HepG2 (cell line): ENCODE measurements at regions not wholly inside any gene's neighbourhood (a gene's known extent, or its start where the extent isn't known, plus 50 kb on each side); places are given as distances from the start of the nearest gene placed in this dataset.

Experiments
- ATAC-seq: fragments of 200-7000 bp; cut with Tn5 transposase; 3 replicates; pipeline ENCODE4 v1.9.1; 2020; ENCODE audit warnings: mild to moderate bottlenecking, moderate library complexity
- BruUV-seq: library from RNA; stranded (reverse); fragments of 400-500 nt; replicated peaks from 2 replicates; lab custom pipeline; 2021; lab: Mats Ljungman, UMichigan
- CTCF ChIA-PET: fragments of 300-600 bp; formaldehyde crosslinking; extraction: SDS; loops from one replicate; lab custom pipeline; 2021; ENCODE audit warnings: low total read pairs, inconsistent platforms, low intra/inter-chr PET ratio; lab: Yijun Ruan, JAX
- POLR2A ChIA-PET: fragments of 350-600 bp; sonication (Branson Sonifier 250); formaldehyde crosslinking; loops from one replicate; lab custom pipeline; 2020; ENCODE audit warnings: antibody characterized with exemption, inconsistent platforms; lab: Yijun Ruan, JAX
- DNase-seq: peaks from one replicate; pipeline ENCODE4 v3.0.0-alpha.2; 2015; ENCODE audit warnings: low spot score
- FAIRE-seq: peaks from 3 replicates; lab custom pipeline; 2011; peaks lifted over from hg19 to GRCh38; lab: Jason Lieb, UNC
- H2AFZ ChIP-seq: one replicate; pipeline ENCODE4 v1.6.1; 2011; ENCODE audit warnings: low read length, inconsistent platforms
- H3K27ac ChIP-seq: fragments of 300-600 bp; 3 replicates; pipeline ENCODE4 v1.8.0; 2011; ENCODE audit warnings: mixed run types, mild to moderate bottlenecking, mixed read lengths, low read length, inconsistent platforms; ENCODE audit not compliant: insufficient read depth; ENCODE audit errors: extremely low read length
- H3K27me3 ChIP-seq, 2 experiments: fragments of 200-600 bp in 1 of 2; 2 replicates in 1 of 2; 3 replicates in 1 of 2; pipeline versions ENCODE4 v1.6.0 to v1.8.0; 2011; ENCODE audit warnings: low read length in 2 of 2, mild to moderate bottlenecking in 2 of 2, moderate library complexity in 2 of 2, inconsistent platforms in 1 of 2; ENCODE audit not compliant: insufficient read depth in 2 of 2, control insufficient read depth in 1 of 2
- H3K36me3 ChIP-seq, 2 experiments: fragments of 200-600 bp in 1 of 2; replicated peaks in 1 of 2; 2 replicates in 1 of 2; 3 replicates in 1 of 2; pipeline versions ENCODE4 v1.5.1 to v1.8.0; 2011; ENCODE audit warnings: low read length in 2 of 2, inconsistent platforms in 1 of 2; ENCODE audit not compliant: insufficient read depth in 2 of 2, control insufficient read depth in 1 of 2
- H3K4me1 ChIP-seq: 2 replicates; pipeline ENCODE4 v1.5.1; 2012; ENCODE audit warnings: low read length, inconsistent platforms; ENCODE audit not compliant: insufficient read depth
- H3K4me2 ChIP-seq: 2 replicates; pipeline ENCODE4 v1.6.0; 2011; ENCODE audit warnings: low read depth, low read length, inconsistent platforms
- H3K4me3 ChIP-seq, 3 experiments: fragments of 200-600 bp in 1 of 3; sonication (generic), shearing (Covaris generic) in 1 of 3; replicated peaks in 1 of 3; 2 replicates each; pipeline ENCODE4 v1.5.1; 2011 to 2016; ENCODE audit warnings: low read length in 3 of 3, inconsistent platforms in 2 of 3, low read depth in 2 of 3, mild to moderate bottlenecking in 2 of 3, control low read depth in 1 of 3, mixed read lengths in 1 of 3; ENCODE audit not compliant: insufficient read depth in 1 of 3
- H3K79me2 ChIP-seq: one replicate; pipeline ENCODE4 v1.6.1; 2011; ENCODE audit warnings: low read length, inconsistent platforms; ENCODE audit not compliant: insufficient read depth
- H3K9ac ChIP-seq: 2 replicates; pipeline ENCODE4 v1.6.0; 2011; ENCODE audit warnings: mild to moderate bottlenecking, low read depth, low read length, inconsistent platforms; ENCODE audit not compliant: insufficient read depth
- H3K9me3 ChIP-seq: 2 replicates; pipeline ENCODE4 v1.5.1; 2012; ENCODE audit warnings: mild to moderate bottlenecking, low read length
- H4K20me1 ChIP-seq: 2 replicates; pipeline ENCODE4 v1.6.0; 2011; ENCODE audit warnings: inconsistent platforms, mild to moderate bottlenecking, low read length, moderate library complexity; ENCODE audit not compliant: insufficient read depth
- BCLAF1 ChIP-seq: fragments of 450-650 bp; IDR thresholded peaks from 2 replicates; pipeline ENCODE4 v1.6.1; 2017; ENCODE audit warnings: mild to moderate bottlenecking
- CEBPZ ChIP-seq: IDR thresholded peaks from 2 replicates; pipeline ENCODE4 v1.6.1; 2012; ENCODE audit warnings: low read length, improper control_type of control experiment
- DZIP1 ChIP-seq: sonication (generic); formaldehyde crosslinking; IDR thresholded peaks from 2 replicates; pipeline ENCODE4 v1.5.0; 2020; ENCODE audit warnings: mild to moderate bottlenecking, missing genetic modification reagents
- GLMP ChIP-seq: sonication (generic); formaldehyde crosslinking; IDR thresholded peaks from 2 replicates; pipeline ENCODE4 v1.9.0; 2021; ENCODE audit warnings: missing genetic modification reagents, mild to moderate bottlenecking, borderline replicate concordance
- LCORL ChIP-seq, 2 experiments: fragments of 450-650 bp in 1 of 2; sonication (generic) in 1 of 2; formaldehyde crosslinking in 1 of 2; IDR thresholded peaks; 2 replicates each; pipeline versions ENCODE4 v1.5.0 to v1.6.1; 2017 to 2020; ENCODE audit warnings: antibody characterized with exemption in 1 of 2, missing genetic modification reagents in 1 of 2
- ZNF609 ChIP-seq: sonication (generic); formaldehyde crosslinking; IDR thresholded peaks from 2 replicates; pipeline ENCODE4 v1.4.0; 2020; ENCODE audit warnings: mild to moderate bottlenecking, missing genetic modification reagents, borderline replicate concordance
- WGBS: methylation state at CpG from one replicate; pipeline ENCODE4 v1.1.6; 2017; ENCODE audit warnings: low lambda C conversion rate; 5-methylcytosine and 5-hydroxymethylcytosine counted together
- in situ Hi-C: cut with HindIII; loops from 2 replicates; pipeline ENCODE4 v1.10.0; 2017; ENCODE audit warnings: low pct_unique_long_range_greater_than_20kb; ENCODE audit not compliant: extremely low pct_ligation_motif_present
- intact Hi-C: fragments of 100-400 bp; cut with micrococcal nuclease; formaldehyde crosslinking; loops from one replicate; pipeline ENCODE4 v1.10.0; 2022; ENCODE audit not compliant: unreplicated experiment

- H3K27me3 ChIP-seq: peaks cover 2 to 7% of the 10 kb centered on the region in 2 experiments; a peak in 2 of 5 replicates
- no peak overlapping the region for H3K4me3 ChIP-seq
- H3K4me2 ChIP-seq: no peak overlapping the region
- BruUV-seq: no TSS peak
- no peaks in the 10 kb centered on the region for H3K36me3 ChIP-seq
- DNase-seq (no peak), ATAC-seq (no peak), FAIRE-seq (no peak)
- H3K9ac ChIP-seq: no peak overlapping the region
- H3K79me2 ChIP-seq: no peaks in the 10 kb centered on the region
- no peaks in the 10 kb centered on the region for H3K9me3 ChIP-seq
- 24% methylated on average over 9 of the region's 9 CpGs for WGBS
- H3K4me1 ChIP-seq: no peaks in the 10 kb centered on the region
- POLR2A ChIA-PET: no interaction called here
- H2AFZ ChIP-seq: no peak overlapping the region
- no peaks in the 10 kb centered on the region for H4K20me1 ChIP-seq
- intact Hi-C loops: no loop called here
- CTCF ChIA-PET: no interaction called here
- H3K27ac ChIP-seq: no peak overlapping the region
- in situ Hi-C loops: loop anchor here (25.0 kb wide), 1 partner anchor 373 kb away; no protein-coding TSS in a partner anchor
- TF ChIP-seq BCLAF1 (no peak), CEBPZ (no peak), ZNF609 (no peak), DZIP1 (CRISPR knock-in tag) (no peak), GLMP (CRISPR knock-in tag) (no peak), LCORL (IDR thresholded peaks at IDR 0.05) (no peak), LCORL (CRISPR knock-in tag; IDR thresholded peaks at IDR 0.05) (no peak)
Observed at GRCh38 chr4:26039639-26040359, 125.8 kb downstream of the SMIM20 start.
